HepG2 (cell line): ENCODE measurements at regions not wholly inside any gene's neighbourhood (a gene's known extent, or its start where the extent isn't known, plus 50 kb on each side); places are given as distances from the start of the nearest gene placed in this dataset.

Source experiments
- IRF2 ChIP-seq: IDR thresholded peaks from 2 replicates; pipeline ENCODE4 v1.6.1; 2018; ENCODE audit warnings: missing genetic modification reagents, missing compliant biosample characterization
- POGZ ChIP-seq: sonication (generic); formaldehyde crosslinking; IDR thresholded peaks from 2 replicates; pipeline ENCODE4 v1.4.0; 2020; ENCODE audit warnings: mild to moderate bottlenecking, missing genetic modification reagents
- SETDB1 ChIP-seq: sonication (generic); formaldehyde crosslinking; IDR thresholded peaks from 2 replicates; pipeline ENCODE4 v1.5.1; 2020; ENCODE audit warnings: missing genetic modification reagents, mild to moderate bottlenecking, borderline replicate concordance
- SOX6 ChIP-seq, 2 experiments: fragments of 450-650 bp in 1 of 2; sonication (generic) in 1 of 2; formaldehyde crosslinking in 1 of 2; IDR thresholded peaks; 2 replicates each; pipeline versions ENCODE4 v1.4.0 to v1.6.1; 2017 to 2020; ENCODE audit warnings: antibody characterized with exemption in 1 of 2, mild to moderate bottlenecking in 1 of 2, missing genetic modification reagents in 1 of 2
- TBX2 ChIP-seq: sonication (generic); formaldehyde crosslinking; IDR thresholded peaks from 2 replicates; pipeline ENCODE4 v1.5.0; 2020; ENCODE audit warnings: missing genetic modification reagents, mild to moderate bottlenecking, borderline replicate concordance
- ZBTB1 ChIP-seq: sonication (generic); formaldehyde crosslinking; IDR thresholded peaks from 2 replicates; pipeline ENCODE4 v1.4.0; 2020; ENCODE audit warnings: missing genetic modification reagents, borderline replicate concordance
- ZNF441 ChIP-seq: sonication (generic); formaldehyde crosslinking; IDR thresholded peaks from 2 replicates; pipeline ENCODE4 v1.7.0; 2021; ENCODE audit warnings: missing genetic modification reagents, borderline replicate concordance
- ZNF547 ChIP-seq: sonication (generic); formaldehyde crosslinking; IDR thresholded peaks from 2 replicates; pipeline ENCODE4 v1.5.1; 2020; ENCODE audit warnings: mild to moderate bottlenecking, missing genetic modification reagents
- TF ChIP-seq, protein P1 (sequence below): sonication (generic); formaldehyde crosslinking; IDR thresholded peaks from 2 replicates; pipeline ENCODE4 v1.8.1; 2023; ENCODE audit warnings: mild to moderate bottlenecking, missing genetic modification reagents
- TF ChIP-seq, protein P2 (sequence below): sonication (generic); formaldehyde crosslinking; IDR thresholded peaks from 2 replicates; pipeline ENCODE4 v1.4.0; 2020; ENCODE audit warnings: missing genetic modification reagents
- TF ChIP-seq, protein P3 (sequence below): sonication (generic); formaldehyde crosslinking; IDR thresholded peaks from 2 replicates; pipeline ENCODE4 v1.4.0; 2020; ENCODE audit warnings: missing genetic modification reagents, mild to moderate bottlenecking, borderline replicate concordance

DNA sequence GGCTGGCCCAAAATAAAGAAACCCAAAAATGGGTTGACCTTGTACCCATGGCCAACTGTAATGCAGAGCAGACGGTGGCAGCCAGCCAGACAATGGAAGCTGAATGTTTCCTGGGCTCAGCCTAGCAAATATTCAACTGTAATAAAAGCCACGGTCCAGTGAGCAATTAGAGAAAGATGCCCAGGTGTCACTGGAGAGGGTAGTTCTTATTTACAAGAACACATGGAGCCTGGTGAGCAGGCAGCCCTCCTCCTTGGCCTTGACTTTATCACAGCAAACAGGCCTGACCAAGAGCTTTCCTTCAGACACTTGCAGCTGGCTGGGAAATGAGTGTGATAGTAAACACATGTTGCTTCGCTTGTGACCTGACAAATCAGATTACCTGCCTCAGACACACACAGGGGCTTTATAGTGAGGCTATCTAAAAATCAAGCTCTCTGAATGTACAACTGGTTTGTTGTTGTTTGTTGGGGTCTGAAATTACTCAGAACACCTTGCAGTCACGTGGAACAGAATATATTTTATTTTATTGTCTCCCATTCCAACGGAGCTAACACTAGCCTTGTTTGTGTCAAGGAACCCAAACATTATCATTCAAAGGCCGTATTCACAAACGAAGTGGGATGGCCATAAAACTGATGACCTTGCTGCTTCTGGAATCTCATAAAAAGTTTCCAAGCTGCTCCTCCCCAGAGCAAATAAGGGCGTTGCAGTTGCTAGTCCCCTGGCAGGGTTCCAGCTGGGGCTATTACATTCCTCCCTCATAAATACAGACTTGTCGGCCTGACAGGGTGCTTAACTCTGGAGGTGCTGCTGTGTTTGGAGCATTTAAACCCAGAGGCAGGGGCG, 161.1 kb downstream of the BBOX1 start (continued):
- TF ChIP-seq SOX6 (IDR thresholded peaks at IDR 0.05) (no peak), SOX6 (CRISPR knock-in tag; IDR thresholded peaks at IDR 0.05) (peak; percentile 72), ZBTB1 (CRISPR knock-in tag) (no peak), ZNF441 (CRISPR knock-in tag) (no peak), TBX2 (CRISPR knock-in tag) (peak; percentile 74), SETDB1 (no peak), IRF2 (CRISPR knock-in tag) (0 out of 2 replicates have a peak, but pooled peaks have one; percentile 31), POGZ (CRISPR knock-in tag) (peak; percentile 19; the same call in 1 of the 2 replicates), ZNF547 (no peak)
- TF ChIP-seq, protein P1, sequence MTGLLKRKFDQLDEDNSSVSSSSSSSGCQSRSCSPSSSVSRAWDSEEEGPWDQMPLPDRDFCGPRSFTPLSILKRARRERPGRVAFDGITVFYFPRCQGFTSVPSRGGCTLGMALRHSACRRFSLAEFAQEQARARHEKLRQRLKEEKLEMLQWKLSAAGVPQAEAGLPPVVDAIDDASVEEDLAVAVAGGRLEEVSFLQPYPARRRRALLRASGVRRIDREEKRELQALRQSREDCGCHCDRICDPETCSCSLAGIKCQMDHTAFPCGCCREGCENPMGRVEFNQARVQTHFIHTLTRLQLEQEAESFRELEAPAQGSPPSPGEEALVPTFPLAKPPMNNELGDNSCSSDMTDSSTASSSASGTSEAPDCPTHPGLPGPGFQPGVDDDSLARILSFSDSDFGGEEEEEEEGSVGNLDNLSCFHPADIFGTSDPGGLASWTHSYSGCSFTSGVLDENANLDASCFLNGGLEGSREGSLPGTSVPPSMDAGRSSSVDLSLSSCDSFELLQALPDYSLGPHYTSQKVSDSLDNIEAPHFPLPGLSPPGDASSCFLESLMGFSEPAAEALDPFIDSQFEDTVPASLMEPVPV (CRISPR knock-in tag): no peak
- TF ChIP-seq, protein P2, sequence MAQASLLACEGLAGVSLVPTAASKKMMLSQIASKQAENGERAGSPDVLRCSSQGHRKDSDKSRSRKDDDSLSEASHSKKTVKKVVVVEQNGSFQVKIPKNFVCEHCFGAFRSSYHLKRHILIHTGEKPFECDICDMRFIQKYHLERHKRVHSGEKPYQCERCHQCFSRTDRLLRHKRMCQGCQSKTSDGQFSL (CRISPR knock-in tag): no peak
- TF ChIP-seq, protein P3, sequence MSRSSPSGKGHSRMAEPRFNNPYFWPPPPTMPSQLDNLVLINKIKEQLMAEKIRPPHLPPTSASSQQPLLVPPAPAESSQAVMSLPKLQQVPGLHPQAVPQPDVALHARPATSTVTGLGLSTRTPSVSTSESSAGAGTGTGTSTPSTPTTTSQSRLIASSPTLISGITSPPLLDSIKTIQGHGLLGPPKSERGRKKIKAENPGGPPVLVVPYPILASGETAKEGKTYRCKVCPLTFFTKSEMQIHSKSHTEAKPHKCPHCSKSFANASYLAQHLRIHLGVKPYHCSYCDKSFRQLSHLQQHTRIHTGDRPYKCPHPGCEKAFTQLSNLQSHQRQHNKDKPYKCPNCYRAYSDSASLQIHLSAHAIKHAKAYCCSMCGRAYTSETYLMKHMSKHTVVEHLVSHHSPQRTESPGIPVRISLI: peak; percentile 68
